ENCODE measurements at regions not wholly inside any gene's neighbourhood (a gene's known extent, or its start where the extent isn't known, plus 50 kb on each side); places are given as distances from the start of the nearest gene placed in this dataset.
A peak's percentile ranks its signal among the peaks of the same experiment; 100 is the strongest.

GRCh38 chr1:193754732-193755427 is 568.5 kb upstream of the B3GALT2 start:
- peak; percentile 12 for DNase-seq

GRCh38 chr1:193754151-193754550 is 567.7 kb upstream of the B3GALT2 start:
- DNase-seq: no peak

- no peak for DNase-seq
Measured at GRCh38 chr1:193753038-193753756, 566.8 kb upstream of the B3GALT2 start.

DNA sequence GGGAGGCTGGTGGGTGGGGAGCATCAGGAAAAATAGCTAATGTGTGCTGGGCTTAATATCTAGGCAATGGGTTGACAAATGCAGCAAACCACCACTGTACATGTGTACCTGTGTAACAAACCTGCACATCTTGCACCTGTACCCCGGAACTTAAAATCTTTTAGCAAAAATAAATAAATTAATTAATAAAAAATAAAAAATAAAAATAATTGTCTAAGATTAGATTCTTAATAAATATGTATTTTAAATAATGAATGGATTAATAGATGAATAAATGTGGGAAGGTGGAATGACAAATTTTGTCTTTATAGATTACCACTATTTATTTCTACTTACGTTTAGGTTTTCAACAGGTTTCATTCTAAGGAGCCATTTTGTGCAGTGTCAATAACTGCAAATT is 563.5 kb upstream of the B3GALT2 start:
- DNase-seq: no peak

DNA sequence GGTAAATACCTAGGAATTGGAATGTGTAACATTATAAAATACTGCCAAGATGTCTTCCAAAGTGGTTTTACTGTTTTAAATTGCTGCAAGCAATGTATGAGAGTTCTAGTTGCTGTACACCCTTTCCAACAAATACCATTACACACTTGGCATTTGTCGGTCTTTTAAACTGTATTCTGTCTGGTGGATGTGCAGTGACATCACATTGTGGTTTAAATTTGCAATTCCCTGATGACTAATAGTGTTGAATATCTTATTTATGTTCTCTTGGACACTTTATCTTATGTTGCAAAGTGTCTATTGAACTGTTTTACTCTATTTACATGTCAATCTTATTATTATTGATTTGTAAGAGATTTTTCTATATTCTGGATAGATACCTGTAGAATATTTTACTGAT is 561.2 kb upstream of the B3GALT2 start:
- peak; percentile 30 for DNase-seq

- no peak for DNase-seq
Measured at GRCh38 chr1:193741228-193741627, 554.8 kb upstream of the B3GALT2 start.

- DNase-seq: no peak
Measured at GRCh38 chr1:193740762-193741161, 554.3 kb upstream of the B3GALT2 start.

- no peak for DNase-seq
Measured at GRCh38 chr1:193736507-193736906, 550.1 kb upstream of the B3GALT2 start.

DNA sequence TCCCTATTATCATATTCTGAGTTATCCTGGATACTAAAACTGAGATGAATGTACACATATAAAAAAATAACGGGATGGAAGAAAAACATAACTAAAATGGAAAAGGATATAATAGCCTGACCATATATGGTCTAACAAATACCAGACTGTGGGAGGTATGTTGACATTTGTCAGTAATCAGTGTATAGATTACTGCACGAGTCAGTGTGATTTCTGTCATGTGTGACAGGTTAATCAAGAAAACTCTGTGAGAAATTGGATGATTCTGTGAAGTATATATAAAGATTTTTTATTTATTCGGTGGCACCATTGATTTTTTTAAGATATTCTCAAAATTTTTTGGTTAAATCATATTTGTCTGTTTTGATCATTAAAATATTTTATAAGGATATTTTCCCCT is 547.3 kb upstream of the B3GALT2 start:
- DNase-seq: no peak

- DNase-seq: no peak
Measured at GRCh38 chr1:193730017-193730416, 543.6 kb upstream of the B3GALT2 start.

- peak; percentile 13 for DNase-seq
Measured at GRCh38 chr1:193729429-193729828, 543.0 kb upstream of the B3GALT2 start.

- no peak for DNase-seq
Measured at GRCh38 chr1:193727850-193728249, 541.4 kb upstream of the B3GALT2 start.

DNA sequence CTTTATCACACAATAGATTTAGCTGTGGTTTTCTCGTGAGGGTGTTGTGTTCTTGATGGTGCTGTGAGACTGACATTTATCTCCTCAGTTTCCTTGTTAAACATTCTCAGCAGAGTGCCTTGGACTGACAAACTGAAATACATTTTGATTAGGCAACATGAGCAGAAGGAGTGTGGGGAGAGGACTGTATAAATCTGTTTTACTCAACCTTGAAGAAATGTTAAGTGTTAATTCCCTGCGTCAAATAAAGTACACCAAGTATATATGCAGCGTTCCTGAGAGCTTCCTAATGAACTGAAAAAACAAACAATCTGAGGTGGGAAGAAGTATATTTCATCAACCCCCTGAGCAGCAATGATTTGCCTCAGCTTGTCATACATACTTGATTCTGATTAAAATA is 540.3 kb upstream of the B3GALT2 start:
- DNase-seq: no peak

GRCh38 chr1:193712392-193712791 is 526.0 kb upstream of the B3GALT2 start:
- no peak for DNase-seq

DNA sequence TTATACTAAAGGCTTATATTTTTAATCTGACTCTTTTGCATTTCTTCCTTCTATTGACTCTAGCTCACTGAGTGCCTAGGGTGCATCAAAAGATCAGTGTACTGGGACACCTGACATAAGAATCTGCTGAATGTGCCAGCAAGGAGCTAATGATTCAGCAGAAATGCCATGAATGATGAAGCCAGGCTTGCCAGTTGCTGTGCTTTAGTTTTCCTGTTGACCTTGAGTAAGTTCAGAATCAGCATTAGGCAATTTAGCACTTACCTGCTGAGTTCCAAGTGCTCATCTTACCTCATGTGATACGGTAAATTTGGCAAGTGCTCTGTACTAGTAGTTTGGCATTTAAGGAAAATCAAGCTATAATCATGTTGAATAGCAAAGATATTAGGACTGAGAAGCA is 523.2 kb upstream of the B3GALT2 start:
- DNase-seq: no peak

GRCh38 chr1:193707271-193708021 is 521.0 kb upstream of the B3GALT2 start:
- DNase-seq: no peak

- no peak for DNase-seq
Measured at GRCh38 chr1:193706766-193707165, 520.4 kb upstream of the B3GALT2 start.

DNA sequence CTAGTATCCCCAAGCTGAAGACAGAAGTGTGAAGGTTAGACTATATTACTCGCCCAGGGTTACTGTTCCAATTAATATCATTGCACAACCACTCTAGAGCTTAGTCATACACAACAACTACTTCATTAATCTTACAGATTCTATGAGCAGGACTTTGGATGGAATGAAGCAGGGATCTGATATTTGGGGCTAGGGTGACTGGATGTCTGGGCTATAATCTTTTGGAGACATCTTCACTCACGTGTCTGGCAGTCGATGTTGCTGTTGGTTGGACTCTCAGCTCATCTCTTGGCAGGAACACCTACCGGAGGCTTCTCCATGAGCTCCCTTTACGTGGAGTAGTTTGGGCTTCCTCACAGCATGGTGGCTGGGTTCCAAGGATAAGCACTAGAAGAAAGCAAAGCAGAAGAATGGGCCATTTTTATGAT is 519.2 kb upstream of the B3GALT2 start:
- no peak for DNase-seq

DNA sequence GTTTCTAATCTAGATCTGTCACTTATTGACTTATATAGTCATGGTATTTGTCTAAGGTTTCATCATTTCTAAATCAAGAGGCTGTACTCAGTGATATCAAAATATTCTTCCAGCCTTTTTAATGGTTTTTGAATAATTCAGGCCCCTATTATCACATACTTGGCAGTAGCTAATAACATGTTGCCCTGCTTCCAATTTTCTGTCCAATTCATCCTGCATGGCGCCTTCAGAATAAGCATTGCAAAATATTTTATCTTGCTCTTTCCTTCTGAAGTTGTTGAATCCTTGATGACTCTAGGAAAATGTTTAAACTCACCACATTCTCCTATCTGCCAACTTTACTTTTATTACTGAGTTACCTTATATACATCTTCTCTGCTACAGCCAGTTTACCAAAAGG is 517.2 kb upstream of the B3GALT2 start:
- DNase-seq: no peak

DNA sequence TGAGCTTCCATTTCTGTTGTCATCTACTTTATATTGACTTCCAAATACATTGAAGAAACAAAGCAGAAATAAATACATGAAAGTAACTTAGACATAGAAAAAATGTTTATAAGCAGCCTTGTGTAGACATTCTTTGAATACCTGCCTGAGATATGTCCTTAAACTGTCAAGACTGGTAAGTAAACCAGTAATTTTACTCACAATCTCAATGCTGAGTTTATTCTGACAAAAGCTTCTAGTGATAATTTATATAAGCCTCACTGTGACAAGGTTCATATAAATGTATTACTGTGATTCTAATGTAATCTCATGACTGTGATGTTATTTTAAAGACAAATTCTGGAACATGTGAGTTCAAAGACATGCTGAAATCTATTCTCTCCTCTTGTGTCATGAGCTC is 516.7 kb upstream of the B3GALT2 start:
- DNase-seq: no peak

- DNase-seq: no peak
Measured at GRCh38 chr1:193701759-193702158, 515.3 kb upstream of the B3GALT2 start.

DNA sequence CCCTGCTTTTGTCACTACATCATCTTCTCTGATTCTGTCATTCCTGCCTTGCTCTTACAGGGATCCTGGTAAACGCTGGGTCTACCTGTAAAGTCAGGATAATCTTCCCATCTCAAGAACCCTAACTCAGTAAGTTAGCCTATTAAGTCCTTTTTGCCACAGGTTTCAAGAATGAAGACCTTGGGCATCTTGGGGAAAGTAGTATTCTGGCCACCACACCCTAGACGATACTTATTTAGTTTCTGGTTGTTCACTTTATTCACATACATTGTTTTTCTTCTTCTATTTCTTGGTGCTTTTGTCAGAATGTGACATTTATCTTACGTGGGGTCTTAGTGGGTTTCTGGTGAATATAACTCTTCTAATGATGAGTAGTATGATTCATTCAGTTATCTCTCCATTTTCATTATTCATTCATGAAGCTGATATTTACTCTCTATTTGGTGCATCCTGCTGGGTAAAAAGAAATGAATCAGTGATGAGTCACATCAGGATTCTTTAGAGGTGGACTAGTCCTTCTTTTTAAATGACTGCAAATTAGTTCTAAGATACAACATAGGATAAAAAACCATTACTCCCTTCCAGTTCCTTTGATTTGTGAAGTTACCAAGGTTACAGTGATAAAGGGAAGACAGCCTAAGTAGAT is 514.4 kb upstream of the B3GALT2 start:
- peak; percentile 66 for DNase-seq

DNA sequence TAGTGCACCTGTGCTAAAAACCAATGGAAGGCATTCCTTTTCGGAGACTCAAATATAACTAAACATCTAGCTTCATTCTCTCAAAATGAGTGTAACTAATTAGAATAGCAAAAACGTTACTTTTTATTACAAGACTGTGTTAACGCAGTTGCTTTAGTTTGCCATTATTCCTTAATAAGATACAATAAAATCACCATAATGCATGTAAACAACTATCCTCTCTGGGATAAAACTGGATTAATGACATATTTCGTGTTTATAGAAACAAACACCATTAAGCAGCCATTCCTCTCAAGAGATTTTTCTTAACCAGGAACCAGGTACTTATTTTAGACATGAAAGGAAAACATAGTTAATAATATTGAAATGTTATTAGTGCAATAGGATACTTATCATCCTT is 512.8 kb upstream of the B3GALT2 start:
- DNase-seq: no peak
